Kidney (tissue), 13 donors: ENCODE measurements at regions not wholly inside any gene's neighbourhood (a gene's known extent, or its start where the extent isn't known, plus 50 kb on each side); places are given as distances from the start of the nearest gene placed in this dataset.

Source experiments
- DNase-seq, 5 donors: peaks; one replicate each; pipeline ENCODE4 v3.0.0-alpha.2; 2013 to 2020
- FAIRE-seq: peaks from 2 replicates; lab custom pipeline; 2012; peaks lifted over from hg19 to GRCh38; lab: Jason Lieb, UNC
- H3K27ac ChIP-seq, 2 donors: one replicate each; pipeline ENCODE4 v1.7.0; 2013; ENCODE audit warnings: low read depth in 2 of 2, low read length in 2 of 2, inconsistent platforms in 1 of 2
- H3K27me3 ChIP-seq: one replicate; pipeline ENCODE4 v1.7.1; 2013; ENCODE audit warnings: low read length, inconsistent platforms; ENCODE audit not compliant: control insufficient read depth, insufficient read depth
- H3K36me3 ChIP-seq, 3 donors: one replicate each; pipeline versions ENCODE4 v1.7.0 to v1.7.1; 2013; ENCODE audit warnings: low read length in 3 of 3, control low read depth in 1 of 3, inconsistent platforms in 1 of 3; ENCODE audit not compliant: insufficient read depth in 3 of 3, control insufficient read depth in 2 of 3
- H3K4me1 ChIP-seq, 3 donors: one replicate each; pipeline versions ENCODE4 v1.7.0 to v1.7.1; 2013; ENCODE audit warnings: low read length in 3 of 3, inconsistent platforms in 1 of 3, low read depth in 1 of 3; ENCODE audit not compliant: control insufficient read depth in 2 of 3, insufficient read depth in 2 of 3
- H3K4me3 ChIP-seq, 3 donors: one replicate each; pipeline versions ENCODE4 v1.7.0 to v1.8.1; 2013; ENCODE audit warnings: low read length in 3 of 3, control low read depth in 1 of 3, inconsistent platforms in 1 of 3
- H3K9ac ChIP-seq, 3 donors: one replicate each; pipeline versions ENCODE4 v1.7.0 to v1.7.1; 2013; ENCODE audit warnings: low read length in 3 of 3, control low read depth in 1 of 3, inconsistent platforms in 1 of 3
- H3K9me3 ChIP-seq, 3 donors: one replicate each; pipeline versions ENCODE4 v1.7.0 to v1.7.1; 2013; ENCODE audit warnings: low read length in 3 of 3, control low read depth in 1 of 3, inconsistent platforms in 1 of 3; ENCODE audit not compliant: control insufficient read depth in 2 of 3, insufficient read depth in 1 of 3
- intact Hi-C: fragments of 100-400 bp; cut with DNase I; formaldehyde crosslinking; loops from one replicate; pipeline ENCODE4 v1.11.1; 2022
- TF ChIP-seq, protein P1 (sequence below): IDR thresholded peaks from 3 replicates; pipeline ENCODE4 v1.5.1; 2012; ENCODE audit warnings: mild to moderate bottlenecking, moderate library complexity, borderline replicate concordance; ENCODE audit not compliant: insufficient read depth; ENCODE audit errors: extremely low read depth
- donor health status: control.
- donor health status: control.
- donor health status: control.
- donor health status: control.
- donor health status: control.
- donor health status: DM: yes; HTN: yes; CAD: no.
- donor health status: Normal renal cell carcinoma (clear cell type).

DNA sequence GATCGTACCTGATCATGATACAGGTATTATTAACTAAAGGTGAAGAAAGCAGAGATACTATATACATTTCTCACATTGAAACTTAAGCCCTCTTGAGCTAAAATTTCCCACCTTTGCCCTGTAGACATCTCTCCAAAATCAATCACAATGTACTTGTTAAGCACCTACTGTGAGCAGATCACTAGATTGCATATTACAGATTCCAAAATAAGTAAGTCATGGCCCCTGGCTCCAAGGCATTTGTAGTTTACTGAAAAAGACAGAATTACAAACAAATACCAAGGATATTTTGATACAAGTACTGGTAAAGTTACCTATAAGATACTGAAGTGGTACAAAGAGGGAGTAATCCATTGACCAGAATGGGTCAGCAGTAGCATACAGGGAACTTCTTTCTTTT, 455.3 kb downstream of the STK39 start:
- Histone ChIP-seq H3K4me1 (no peaks in the 10 kb centered on the region), H3K27me3 (no peaks in the 10 kb centered on the region), H3K36me3 (no peaks in the 10 kb centered on the region), H3K4me3 (no peak overlapping the region), H3K27ac (no peak overlapping the region), H3K9me3 (no peaks in the 10 kb centered on the region), H3K9ac (no peak overlapping the region)
- no peak for FAIRE-seq
- DNase-seq = no peak
- intact Hi-C loops = no loop called here
- TF ChIP-seq, protein P1, sequence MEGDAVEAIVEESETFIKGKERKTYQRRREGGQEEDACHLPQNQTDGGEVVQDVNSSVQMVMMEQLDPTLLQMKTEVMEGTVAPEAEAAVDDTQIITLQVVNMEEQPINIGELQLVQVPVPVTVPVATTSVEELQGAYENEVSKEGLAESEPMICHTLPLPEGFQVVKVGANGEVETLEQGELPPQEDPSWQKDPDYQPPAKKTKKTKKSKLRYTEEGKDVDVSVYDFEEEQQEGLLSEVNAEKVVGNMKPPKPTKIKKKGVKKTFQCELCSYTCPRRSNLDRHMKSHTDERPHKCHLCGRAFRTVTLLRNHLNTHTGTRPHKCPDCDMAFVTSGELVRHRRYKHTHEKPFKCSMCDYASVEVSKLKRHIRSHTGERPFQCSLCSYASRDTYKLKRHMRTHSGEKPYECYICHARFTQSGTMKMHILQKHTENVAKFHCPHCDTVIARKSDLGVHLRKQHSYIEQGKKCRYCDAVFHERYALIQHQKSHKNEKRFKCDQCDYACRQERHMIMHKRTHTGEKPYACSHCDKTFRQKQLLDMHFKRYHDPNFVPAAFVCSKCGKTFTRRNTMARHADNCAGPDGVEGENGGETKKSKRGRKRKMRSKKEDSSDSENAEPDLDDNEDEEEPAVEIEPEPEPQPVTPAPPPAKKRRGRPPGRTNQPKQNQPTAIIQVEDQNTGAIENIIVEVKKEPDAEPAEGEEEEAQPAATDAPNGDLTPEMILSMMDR = no peak

DNA sequence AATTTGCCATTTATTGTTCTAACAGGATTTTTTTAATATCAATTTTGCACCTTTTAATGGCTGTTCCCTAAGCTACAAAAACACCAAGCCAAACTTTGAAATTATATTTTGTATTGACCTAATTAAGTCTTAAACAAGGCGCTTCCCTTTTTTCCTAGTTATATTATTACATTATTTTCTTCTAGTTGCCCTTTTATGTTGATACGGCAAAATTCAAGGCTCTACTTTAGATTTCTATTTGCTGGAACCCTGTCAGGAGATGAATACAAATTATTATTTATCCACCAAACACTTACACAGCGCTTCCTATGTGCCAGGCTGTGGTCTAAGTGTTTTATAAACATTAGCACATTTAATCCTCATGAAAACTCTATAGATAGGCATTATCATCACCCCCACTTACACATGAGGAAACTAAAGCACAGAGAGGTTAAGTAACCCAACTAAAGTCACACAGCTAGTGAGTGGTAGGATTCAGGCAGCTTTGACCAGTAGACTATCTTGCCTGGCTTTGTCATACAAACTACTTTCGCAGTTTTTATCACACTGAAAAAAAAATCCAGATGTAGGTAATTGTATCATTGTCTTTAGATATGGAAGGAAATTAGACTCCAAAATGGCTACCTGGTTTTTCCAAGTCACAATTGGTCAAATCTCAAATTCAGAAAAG, 456.5 kb downstream of the STK39 start:
- DNase-seq = no peak
- Histone ChIP-seq H3K27me3 (no peaks in the 10 kb centered on the region), H3K9me3 (no peaks in the 10 kb centered on the region), H3K36me3 (no peaks in the 10 kb centered on the region), H3K27ac (no peak overlapping the region), H3K4me1 (no peaks in the 10 kb centered on the region), H3K9ac (no peak overlapping the region), H3K4me3 (no peak overlapping the region)
- no peak for FAIRE-seq
- TF ChIP-seq, protein P1 = no peak
- intact Hi-C loops = no loop called here

DNA sequence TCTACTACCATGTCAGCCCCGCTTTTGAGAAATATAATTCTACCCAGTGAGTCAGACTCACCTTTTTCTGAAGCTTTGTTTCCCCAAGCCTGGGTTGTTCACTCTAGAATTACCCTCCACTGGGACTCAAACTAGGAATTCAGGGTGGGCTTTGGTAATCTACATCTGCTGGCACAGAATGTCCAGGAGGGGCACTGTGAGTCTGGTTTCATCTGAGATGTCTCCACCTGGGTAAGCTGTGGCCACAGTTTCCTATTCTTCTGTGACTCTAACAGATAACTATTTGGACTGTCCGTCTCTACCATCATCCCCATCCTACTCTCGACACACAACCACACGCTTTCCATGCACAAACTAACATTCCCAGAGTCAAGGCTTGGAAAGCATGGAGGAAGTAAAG, 457.2 kb downstream of the STK39 start:
- H3K27ac ChIP-seq = no peak overlapping the region
- no peak overlapping the region for H3K4me3 ChIP-seq
- intact Hi-C loops = no loop called here
- no peaks in the 10 kb centered on the region for H3K27me3 ChIP-seq
- H3K36me3 ChIP-seq = no peaks in the 10 kb centered on the region
- no peak for DNase-seq
- H3K4me1 ChIP-seq = no peaks in the 10 kb centered on the region
- TF ChIP-seq, protein P1 = no peak
- no peak for FAIRE-seq
- no peak overlapping the region for H3K9ac ChIP-seq
- no peaks in the 10 kb centered on the region for H3K9me3 ChIP-seq

- Histone ChIP-seq H3K4me1 (no peaks in the 10 kb centered on the region), H3K27ac (no peak overlapping the region), H3K9me3 (no peaks in the 10 kb centered on the region), H3K4me3 (no peak overlapping the region), H3K27me3 (no peaks in the 10 kb centered on the region), H3K36me3 (no peaks in the 10 kb centered on the region), H3K9ac (no peak overlapping the region)
- FAIRE-seq (no peak), DNase-seq (no peak)
- TF ChIP-seq, protein P1 = no peak
- intact Hi-C loops = no loop called here
These were observed 459.8 kb downstream of the STK39 start for GRCh38 chr2:167787562-167787961.
